ENCODE measurements at regions not wholly inside any gene's neighbourhood (a gene's known extent, or its start where the extent isn't known, plus 50 kb on each side); places are given as distances from the start of the nearest gene placed in this dataset.

GRCh38 chr10:118241229-118242137, 100.6 kb downstream of the FAM204A start:
- TF ChIP-seq, protein P1, sequence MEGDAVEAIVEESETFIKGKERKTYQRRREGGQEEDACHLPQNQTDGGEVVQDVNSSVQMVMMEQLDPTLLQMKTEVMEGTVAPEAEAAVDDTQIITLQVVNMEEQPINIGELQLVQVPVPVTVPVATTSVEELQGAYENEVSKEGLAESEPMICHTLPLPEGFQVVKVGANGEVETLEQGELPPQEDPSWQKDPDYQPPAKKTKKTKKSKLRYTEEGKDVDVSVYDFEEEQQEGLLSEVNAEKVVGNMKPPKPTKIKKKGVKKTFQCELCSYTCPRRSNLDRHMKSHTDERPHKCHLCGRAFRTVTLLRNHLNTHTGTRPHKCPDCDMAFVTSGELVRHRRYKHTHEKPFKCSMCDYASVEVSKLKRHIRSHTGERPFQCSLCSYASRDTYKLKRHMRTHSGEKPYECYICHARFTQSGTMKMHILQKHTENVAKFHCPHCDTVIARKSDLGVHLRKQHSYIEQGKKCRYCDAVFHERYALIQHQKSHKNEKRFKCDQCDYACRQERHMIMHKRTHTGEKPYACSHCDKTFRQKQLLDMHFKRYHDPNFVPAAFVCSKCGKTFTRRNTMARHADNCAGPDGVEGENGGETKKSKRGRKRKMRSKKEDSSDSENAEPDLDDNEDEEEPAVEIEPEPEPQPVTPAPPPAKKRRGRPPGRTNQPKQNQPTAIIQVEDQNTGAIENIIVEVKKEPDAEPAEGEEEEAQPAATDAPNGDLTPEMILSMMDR (IDR thresholded peaks at IDR 0.05; ENCODE audit: insufficient read depth, low read length): peak; percentile 81
- TF ChIP-seq, protein P2, sequence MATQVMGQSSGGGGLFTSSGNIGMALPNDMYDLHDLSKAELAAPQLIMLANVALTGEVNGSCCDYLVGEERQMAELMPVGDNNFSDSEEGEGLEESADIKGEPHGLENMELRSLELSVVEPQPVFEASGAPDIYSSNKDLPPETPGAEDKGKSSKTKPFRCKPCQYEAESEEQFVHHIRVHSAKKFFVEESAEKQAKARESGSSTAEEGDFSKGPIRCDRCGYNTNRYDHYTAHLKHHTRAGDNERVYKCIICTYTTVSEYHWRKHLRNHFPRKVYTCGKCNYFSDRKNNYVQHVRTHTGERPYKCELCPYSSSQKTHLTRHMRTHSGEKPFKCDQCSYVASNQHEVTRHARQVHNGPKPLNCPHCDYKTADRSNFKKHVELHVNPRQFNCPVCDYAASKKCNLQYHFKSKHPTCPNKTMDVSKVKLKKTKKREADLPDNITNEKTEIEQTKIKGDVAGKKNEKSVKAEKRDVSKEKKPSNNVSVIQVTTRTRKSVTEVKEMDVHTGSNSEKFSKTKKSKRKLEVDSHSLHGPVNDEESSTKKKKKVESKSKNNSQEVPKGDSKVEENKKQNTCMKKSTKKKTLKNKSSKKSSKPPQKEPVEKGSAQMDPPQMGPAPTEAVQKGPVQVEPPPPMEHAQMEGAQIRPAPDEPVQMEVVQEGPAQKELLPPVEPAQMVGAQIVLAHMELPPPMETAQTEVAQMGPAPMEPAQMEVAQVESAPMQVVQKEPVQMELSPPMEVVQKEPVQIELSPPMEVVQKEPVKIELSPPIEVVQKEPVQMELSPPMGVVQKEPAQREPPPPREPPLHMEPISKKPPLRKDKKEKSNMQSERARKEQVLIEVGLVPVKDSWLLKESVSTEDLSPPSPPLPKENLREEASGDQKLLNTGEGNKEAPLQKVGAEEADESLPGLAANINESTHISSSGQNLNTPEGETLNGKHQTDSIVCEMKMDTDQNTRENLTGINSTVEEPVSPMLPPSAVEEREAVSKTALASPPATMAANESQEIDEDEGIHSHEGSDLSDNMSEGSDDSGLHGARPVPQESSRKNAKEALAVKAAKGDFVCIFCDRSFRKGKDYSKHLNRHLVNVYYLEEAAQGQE (IDR thresholded peaks at IDR 0.05; ENCODE audit: insufficient replicate concordance, low read depth): no peak
- no peak for TF ChIP-seq POLR2AphosphoS5 (IDR thresholded peaks at IDR 0.05; ENCODE audit: low read depth)

Measured in HL-60 (cell line).